ENCODE measurements at regions not wholly inside any gene's neighbourhood (a gene's known extent, or its start where the extent isn't known, plus 50 kb on each side); places are given as distances from the start of the nearest gene placed in this dataset.

DNA sequence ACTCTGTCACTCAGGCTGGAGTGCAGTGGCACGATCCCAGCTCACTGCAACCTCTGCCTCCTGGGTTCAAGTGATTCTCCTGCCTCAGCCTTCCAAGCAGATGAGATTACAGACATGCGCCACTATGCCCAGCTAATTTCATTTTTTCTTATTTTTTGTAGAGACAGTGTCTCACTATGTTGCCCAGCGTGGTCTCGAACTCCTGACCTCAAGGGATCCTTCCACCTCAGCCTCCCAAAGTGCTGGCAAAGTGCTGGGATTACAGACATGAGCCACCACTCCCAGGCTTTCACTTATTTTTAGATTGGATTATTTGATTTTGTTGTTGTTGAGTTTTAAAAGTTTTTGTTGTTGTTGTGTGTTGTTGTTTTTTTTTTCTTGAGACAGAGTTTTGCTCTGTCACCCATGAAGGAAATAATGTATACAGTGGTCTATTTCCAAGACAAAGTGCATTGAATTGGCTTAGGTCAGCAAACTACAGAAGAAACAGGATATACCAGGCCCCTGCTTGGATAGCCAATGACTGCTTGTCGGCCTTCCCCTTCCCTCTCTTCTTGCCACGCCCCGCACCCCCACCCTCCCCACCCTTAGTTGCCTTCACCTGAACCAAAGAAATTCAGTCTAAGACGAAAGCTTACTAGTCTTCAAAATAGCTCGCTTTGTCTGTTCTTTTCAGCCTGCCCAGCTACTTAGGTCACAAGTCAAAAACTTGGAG is 91.8 kb upstream of the CLDN5 start:
- in situ Hi-C loops (cut with HindIII; ENCODE audit: low sequenced_read_pairs), result no loop called here
- no peak for DNase-seq (ENCODE audit: low spot score)

DNA sequence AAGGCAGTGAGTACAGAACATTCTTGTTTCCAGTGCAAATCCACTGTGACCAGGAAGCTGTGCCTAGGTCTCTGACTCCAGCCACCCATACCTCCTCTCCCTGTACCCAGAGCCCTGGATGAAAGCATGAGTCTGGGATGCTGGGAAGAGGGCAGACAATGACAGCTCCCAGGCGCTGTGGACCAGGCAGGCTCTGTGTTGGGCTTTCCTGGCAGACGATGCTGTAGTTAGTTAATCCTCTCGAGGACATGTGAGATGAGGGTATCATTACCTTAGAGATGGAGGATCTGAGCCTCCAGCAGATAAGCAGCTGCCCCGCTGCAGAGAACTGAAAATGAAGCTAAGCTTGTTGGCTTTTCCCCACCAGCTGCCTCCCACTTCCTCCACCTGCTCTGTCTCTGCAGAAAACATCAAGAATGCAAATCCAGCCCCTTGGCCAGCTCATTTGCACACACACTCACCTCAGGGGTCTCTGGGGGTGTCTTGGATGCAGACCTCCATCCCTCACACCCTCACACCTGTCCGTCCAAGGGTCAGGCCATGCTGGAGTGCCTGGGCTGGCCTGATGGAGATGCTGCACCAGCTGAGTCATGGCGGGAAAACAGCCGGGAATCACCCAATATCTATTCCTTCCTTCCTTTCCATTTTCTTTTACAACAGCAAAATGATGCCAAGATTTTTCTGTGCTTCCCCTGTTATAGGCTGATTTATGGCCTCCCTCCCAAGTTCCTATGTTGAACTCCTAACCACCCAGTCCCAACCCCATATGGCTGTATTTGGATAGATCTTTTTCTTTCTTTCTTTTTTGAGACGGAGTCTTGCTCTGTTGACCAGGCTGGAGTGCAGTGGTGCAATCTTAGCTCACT is 94.9 kb upstream of the SEPTIN5 start:
- DNase-seq (ENCODE audit: low spot score), result no peak

DNA sequence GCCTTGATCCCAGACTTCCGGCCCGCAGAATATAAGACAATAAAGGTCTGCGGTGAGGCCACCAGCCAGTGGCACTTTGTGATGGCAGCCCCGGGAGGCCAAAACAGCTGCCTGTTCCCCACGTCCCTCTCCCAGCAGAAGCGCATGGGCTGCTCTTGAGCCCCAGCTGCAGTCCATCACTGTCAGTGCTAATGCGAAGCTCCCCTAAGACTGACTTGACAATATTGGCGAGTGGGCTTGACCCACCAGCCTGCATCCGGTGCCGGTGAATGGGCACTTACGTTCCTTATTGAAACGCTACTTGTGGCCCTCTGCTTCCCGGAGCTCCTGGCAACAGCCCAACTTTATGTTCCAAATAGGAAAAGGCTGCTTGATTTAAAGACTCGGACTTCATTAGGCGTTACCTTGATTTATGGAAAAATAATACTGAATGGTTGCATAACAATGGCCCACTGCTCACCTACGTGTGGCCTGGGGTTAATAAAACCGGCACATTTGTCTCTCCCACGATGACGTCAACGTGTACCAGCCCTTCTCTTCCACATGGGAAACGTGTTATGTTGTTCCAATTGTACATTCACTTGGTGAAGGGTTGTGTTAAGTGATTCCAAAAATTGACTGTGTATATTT is 93.4 kb upstream of the SEPTIN5 start:
- no peak for DNase-seq (ENCODE audit: low spot score)
- in situ Hi-C loops (cut with HindIII; ENCODE audit: low sequenced_read_pairs), result no loop called here

More for the DNA sequence above, 94.9 kb upstream of the SEPTIN5 start:
- in situ Hi-C loops (cut with HindIII; ENCODE audit: low sequenced_read_pairs), result no loop called here

DNA sequence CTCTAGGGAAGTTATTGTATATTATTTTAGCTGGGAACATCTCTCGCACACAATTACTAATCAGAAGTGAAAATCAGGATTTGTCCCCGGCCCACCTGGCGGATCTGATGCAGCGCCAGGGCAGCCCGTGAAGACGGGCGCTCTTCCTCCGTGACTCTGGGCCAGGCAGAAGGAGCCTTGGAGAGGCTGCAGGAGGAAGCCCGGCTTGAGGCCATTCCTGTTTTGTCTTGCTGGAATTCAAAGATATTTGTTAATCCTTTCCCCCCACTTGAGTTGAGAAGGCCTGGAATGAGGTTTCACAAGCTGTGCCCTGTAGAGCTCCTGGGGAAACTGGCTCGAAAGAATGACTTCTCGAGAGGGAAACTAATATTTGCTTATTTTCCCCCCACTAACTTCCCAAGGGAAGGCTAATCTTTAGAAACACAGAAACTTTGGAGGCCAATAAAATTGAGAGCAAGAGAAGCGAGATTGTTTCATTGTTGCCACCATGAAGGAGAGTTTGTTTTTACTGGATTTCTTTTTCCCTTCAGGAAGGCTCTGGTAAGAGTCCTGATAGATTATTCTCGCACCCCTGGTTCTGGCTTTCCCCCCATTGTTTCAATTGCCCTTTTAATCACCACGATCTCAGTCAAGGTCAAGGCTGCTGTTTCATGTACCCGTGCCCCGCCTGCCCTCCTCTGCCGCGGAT is 92.8 kb upstream of the SEPTIN5 start:
- peak; percentile 46 for DNase-seq (ENCODE audit: low spot score)
- in situ Hi-C loops (cut with HindIII; ENCODE audit: low sequenced_read_pairs), result no loop called here

DNA sequence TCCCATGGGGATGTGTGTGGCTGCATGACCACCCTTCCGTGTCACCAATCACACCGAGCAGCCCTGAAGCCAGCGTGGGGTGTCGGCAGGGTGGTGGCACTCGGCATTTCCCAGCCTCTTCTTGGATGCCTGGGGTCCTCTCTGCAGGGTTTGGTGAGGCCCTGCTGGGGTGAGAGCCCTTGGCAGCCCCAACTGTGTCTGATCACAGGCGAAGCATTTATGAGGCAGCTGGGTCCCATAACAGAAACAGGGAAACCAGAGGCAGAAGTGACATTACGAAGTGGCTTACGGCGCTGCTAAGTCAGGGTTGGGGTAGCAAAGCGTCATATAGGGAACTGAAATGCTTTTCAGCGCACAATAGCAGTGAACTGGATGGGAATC is 92.3 kb upstream of the SEPTIN5 start:
- in situ Hi-C loops (cut with HindIII; ENCODE audit: low sequenced_read_pairs), result no loop called here
- DNase-seq (ENCODE audit: low spot score), result no peak

DNA sequence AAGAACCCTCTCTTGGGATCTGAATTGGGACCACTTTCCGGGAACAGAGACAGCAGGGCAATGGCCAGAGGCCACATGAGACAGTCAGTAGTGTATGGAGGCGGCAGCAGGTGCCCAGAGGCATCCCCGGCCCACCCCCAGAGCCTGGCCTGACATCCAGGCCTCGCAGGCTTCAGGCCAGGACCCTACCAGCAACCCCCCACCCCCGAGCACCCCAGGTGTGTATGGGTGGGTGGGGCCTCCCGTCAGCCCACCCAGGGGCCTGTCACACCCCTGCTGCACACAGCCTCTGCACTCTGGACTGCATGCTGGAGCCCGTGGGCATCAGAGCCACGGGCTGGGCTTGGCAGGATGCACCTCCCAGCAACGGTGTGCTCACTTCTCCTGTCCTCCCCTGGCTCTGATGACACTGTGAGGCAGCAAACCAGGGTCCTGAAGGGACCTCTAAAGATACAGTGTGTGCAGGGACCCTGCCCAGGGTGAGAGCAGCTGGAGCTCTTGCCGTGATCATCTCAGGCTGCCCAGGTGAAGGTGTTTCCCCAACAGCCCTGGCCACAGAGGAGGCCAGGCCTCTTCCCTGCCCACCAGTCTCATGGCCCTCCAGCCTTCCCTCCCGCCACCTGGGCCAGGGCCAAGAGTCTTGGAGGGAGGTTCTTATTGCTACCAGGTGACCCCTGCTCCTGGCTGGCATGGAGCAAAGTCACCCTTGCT is 88.8 kb upstream of the SEPTIN5 start:
- in situ Hi-C loops (cut with HindIII; ENCODE audit: low sequenced_read_pairs), result no loop called here
- DNase-seq (ENCODE audit: low spot score), result no peak

DNA sequence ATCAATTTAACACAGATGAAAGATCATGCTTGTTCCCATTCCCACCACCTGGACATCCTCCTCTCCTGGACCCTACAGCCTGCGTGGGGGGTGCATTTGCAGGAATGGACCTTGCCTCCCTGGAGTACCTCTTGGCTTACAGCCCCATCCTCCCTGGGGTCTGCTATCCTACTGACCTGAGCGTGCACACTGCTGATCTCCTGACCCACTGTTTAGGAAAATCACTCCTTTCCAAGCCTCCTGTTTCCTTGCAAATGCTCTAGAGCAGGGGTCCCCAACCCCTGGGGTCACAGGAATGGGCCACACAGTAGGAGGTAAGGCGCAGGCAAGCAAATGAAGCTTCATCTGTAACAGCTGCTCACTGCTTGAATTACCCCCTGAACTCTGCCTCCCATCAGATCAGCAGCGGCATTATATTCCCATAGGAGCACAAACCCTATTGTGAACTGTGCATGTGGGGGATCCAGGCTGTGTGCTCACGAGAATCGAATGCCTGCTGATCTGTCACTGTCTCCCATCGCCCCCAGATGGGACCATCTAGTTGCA is 88.2 kb upstream of the SEPTIN5 start:
- in situ Hi-C loops (cut with HindIII; ENCODE audit: low sequenced_read_pairs), result no loop called here

DNA sequence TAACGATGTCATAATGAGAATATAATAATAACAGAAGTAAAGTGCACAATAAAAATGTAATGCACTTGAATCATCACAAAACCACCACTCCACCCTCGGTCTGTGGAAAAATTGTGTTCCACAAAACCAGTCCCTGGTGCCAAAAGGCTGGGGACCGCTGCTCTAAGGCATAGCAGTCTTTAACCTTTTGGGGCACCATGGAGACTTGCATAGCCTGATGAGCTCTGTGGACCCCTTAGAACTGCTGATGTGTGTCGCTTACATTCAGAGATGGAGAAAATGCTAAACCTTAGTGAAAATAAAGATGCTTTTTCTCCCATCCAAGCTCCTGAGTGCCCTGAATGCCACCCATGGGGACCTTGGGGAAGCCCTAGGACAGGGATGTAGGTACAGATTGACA is 87.6 kb upstream of the SEPTIN5 start:
- in situ Hi-C loops (cut with HindIII; ENCODE audit: low sequenced_read_pairs), result no loop called here
- DNase-seq (ENCODE audit: low spot score), result no peak

More for the DNA sequence above, 88.2 kb upstream of the SEPTIN5 start:
- DNase-seq (ENCODE audit: low spot score), result no peak

DNA sequence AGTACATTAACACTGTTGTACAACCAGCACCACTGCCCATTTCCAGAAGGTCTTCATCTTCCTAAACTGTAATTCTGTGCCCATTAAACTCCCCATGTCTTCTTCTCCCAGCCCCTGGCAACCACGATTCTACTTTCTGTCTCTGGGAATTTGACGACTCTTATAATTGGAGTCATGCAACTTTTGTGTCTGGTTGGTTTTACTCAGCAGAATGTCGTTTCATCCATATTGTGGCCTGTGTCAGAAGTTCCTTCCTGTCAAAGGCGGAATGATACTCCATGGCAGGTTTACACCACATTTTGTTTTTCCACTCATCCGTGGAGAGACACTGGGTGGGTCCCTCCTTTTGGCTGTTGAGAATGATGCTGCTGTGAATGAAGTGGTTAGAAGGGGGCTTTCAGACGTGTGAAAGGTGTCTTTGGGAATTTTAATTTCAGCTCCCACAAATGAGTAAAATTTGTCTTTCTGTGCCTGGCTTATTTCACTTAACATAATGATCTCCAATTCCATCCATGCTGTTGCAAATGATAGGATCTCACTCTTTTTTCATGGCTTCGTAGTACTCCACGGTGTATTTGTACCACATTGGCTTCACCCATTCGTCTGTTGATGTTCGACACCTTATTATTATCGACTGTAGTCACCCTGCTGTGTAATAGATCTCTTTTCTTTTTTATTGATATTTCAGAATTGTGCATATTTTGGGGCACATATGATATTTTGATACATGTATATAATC is 86.1 kb upstream of the SEPTIN5 start:
- in situ Hi-C loops (cut with HindIII; ENCODE audit: low sequenced_read_pairs), result no loop called here

DNA sequence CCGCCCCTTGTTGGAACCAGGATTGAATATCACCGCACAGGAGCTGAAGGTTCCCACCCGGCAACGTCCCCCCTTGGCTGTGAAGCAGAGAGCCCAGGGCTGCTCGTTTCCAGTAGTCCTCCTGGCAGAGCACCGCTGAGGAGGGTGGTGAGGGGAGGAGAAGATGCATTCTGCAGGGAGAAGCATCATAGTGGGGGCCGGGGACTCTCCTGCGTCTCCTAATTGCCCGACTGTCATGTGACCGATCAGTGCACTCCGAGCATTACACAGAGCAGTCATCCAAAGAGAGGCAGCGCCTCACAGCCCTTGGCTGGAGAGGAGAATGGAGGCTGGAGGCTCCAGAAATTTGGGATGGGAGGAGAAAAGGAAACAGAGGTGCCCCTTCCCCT is 85.0 kb upstream of the SEPTIN5 start:
- DNase-seq (ENCODE audit: low spot score), result no peak
- in situ Hi-C loops (cut with HindIII; ENCODE audit: low sequenced_read_pairs), result no loop called here

More for the DNA sequence above, 86.1 kb upstream of the SEPTIN5 start:
- DNase-seq (ENCODE audit: low spot score), result no peak

DNA sequence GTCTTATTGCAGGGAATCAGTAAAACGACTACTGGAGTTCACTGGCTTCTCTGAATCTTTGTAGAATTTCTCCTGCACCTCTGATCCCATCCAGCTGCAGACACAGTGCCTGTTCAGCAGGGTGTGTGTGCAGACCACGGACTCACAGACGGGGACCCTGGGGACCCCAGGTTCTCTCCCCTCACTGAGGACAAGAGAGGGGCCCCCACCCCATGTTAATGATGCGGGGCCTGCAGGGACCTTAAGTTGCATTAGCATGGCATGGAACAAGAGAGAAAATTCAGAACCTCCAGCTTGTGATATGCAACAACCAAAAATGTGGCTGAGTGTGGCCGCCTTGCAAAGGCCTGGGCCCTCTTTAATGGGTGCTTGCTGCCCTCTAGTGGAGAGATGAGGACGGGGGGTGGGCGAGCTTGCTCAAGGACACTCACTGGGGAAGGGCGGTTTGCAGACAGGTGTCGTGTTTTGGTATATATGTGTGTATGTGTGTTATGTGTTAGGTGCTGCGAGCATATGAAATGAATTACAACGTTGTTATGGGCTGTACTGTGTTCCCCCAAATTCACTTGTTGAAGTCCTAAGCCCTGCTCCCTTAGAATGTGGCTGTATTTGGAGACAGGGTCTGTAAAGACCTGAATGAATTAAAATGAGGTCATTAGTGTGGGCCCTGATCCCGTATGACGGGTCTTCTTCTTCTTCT is 84.4 kb upstream of the SEPTIN5 start:
- DNase-seq (ENCODE audit: low spot score), result peak; percentile 87
- in situ Hi-C loops (cut with HindIII; ENCODE audit: low sequenced_read_pairs), result no loop called here

DNA sequence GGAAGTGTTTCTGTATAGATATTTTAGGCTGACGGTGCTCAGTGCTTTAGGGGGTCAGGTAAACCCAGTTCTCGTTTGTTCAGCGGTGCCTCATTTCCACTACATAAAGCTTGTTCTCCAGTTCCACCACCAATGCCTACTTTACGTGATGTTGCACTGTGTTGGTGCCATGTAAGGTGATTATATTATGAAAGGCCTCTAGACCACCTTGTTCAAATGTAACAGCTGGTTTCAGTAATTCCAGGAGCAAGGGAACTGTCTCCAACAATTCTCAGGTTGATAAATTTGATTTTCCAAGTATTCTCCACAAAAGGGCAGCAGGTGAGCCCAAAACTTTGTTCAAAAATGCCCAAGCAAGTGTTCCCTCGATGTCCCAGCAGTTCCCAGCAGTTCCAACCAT is 83.7 kb upstream of the SEPTIN5 start:
- in situ Hi-C loops (cut with HindIII; ENCODE audit: low sequenced_read_pairs), result no loop called here
- no peak for DNase-seq (ENCODE audit: low spot score)

DNA sequence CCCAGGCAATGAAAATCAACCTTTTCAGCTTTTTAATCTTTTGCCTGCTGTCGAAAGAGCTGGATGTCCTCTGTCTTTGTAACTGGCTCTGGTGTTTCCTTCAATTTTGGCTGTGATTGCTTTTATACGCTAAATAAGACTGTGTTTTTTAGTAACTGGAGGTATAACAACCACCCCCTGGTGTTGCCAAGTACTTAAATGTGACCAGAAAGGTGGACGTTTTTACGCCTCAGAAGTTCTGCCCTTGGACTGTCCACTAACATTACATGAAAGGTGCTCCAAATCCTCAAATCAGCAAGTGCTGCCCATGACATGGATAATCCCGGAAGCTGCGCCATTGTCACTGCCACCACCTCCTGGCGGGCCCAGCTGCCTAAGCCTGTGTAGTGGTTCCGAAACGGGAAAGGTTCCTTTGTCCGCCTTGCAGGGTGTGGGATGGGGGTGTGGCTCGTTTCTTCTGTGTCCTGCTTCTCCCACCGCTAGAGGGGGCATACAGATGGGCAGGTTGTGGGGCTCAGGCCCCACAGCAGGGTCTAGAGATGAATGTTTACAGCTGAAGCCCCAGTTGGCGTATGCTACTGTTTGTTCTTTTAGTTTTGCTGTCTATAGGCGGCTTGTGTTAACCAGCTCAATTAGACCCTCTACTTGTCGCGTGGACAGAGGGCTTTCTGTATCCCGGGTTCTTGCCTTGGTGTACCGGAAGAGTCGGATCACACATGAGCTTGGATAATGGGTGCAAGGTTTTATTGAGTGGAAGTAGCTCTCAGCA is 82.2 kb upstream of the SEPTIN5 start:
- no peak for DNase-seq (ENCODE audit: low spot score)
- in situ Hi-C loops (cut with HindIII; ENCODE audit: low sequenced_read_pairs), result no loop called here

DNA sequence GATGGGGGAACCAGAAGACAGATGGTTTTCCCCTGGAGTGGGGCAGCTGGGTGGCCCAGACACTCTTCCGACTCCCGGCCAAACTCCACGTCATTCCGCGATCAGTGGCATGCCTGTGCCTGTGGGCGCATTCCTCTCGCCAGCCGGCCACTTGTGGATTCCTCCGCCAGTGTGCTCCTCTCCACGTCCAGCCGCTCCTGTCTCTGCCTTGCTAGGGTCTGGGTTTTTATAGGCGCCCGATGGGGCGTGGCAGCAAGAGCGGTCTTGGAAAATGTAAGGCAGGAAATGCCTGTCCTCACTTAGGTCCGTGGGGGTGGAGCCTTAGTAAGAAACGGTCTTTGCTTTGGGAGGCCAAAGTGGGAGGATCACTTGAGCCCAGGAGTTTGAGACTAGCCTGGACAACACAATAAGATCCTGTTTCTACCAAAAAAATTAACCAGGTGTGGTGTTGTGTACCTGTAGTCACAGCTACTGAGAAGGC is 81.6 kb upstream of the SEPTIN5 start:
- in situ Hi-C loops (cut with HindIII; ENCODE audit: low sequenced_read_pairs), result no loop called here

DNA sequence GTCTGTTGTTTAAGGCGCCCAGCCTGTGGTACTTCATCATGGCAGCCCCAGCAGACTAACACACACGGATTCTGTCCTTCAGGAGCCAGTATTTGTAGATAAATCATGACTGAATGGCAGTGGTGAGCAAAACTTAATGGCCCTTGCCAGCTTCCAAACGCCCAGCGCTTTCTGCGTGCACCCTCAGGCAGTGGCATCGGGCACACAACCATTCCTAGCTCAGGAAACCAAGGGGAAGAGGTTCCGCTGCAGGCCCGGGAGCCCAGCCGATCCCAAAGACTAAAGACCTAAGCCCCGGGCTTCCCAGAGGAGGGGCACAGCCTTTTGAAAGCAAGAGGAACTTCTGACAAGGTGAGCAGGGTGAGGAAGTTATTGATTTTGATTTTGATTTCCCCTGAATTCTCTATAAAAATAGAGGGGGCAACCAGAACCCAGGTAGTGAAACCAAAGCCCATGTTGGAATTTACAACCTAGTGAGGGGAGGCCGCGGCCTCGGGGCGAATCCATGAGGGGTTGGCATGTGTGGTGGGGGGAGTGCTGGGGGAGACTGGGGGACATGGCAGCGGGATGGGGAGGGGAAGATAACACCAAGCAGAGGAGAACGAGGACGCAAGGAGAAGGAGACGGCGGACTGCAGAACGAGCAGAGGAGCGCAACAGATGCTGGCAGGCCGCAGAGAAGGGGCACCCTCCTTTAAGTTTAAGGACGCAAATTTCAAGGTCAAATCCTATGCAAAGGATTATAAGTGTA is 79.9 kb upstream of the SEPTIN5 start:
- in situ Hi-C loops (cut with HindIII; ENCODE audit: low sequenced_read_pairs), result no loop called here
- DNase-seq (ENCODE audit: low spot score), result no peak

More for the DNA sequence above, 81.6 kb upstream of the SEPTIN5 start:
- no peak for DNase-seq (ENCODE audit: low spot score)

DNA sequence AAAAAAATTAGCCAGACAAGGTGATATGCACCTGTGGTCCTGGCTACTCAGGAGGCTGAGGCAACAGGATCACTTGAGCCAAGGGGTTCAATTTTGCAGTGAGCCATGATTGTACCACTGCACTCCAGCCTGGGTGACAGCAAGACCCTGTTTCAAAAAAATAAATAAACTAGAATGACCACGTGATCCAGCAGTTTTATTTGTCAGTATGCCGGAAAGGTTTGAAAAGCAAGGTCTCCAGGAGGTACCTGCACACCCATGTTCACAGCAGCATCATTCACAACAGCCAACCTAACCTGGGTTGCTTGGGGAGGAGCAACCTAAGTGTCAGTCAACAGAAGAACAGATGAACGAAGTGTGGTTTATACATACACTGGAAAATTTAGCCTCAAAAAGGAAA is 78.7 kb upstream of the SEPTIN5 start:
- in situ Hi-C loops (cut with HindIII; ENCODE audit: low sequenced_read_pairs), result no loop called here
- DNase-seq (ENCODE audit: low spot score), result no peak
